Endodermal cell (in vitro differentiated cells): ENCODE measurements at regions not wholly inside any gene's neighbourhood (a gene's known extent, or its start where the extent isn't known, plus 50 kb on each side); places are given as distances from the start of the nearest gene placed in this dataset.

Experiments used
- DNase-seq: peaks from one replicate; pipeline ENCODE4 v3.0.0-alpha.2; 2017
- H3K27ac ChIP-seq: 2 replicates; pipeline ENCODE4 v1.5.1; 2013; ENCODE audit warnings: mild to moderate bottlenecking, low read depth, low read length, moderate library complexity
- H3K27me3 ChIP-seq: 2 replicates; pipeline ENCODE4 v1.6.1; 2013; ENCODE audit warnings: mild to moderate bottlenecking, low read length, moderate library complexity; ENCODE audit not compliant: insufficient read depth, control insufficient read depth, poor library complexity, severe bottlenecking
- H3K36me3 ChIP-seq: 2 replicates; pipeline ENCODE4 v1.7.0; 2013; ENCODE audit warnings: mild to moderate bottlenecking, low read length, moderate library complexity; ENCODE audit not compliant: control insufficient read depth, insufficient read depth
- H3K4me1 ChIP-seq: one replicate; pipeline ENCODE4 v1.7.0; 2013; ENCODE audit warnings: low read length; ENCODE audit not compliant: control insufficient read depth, insufficient read depth
- H3K4me3 ChIP-seq: 2 replicates; pipeline ENCODE4 v1.5.1; 2013; ENCODE audit warnings: mild to moderate bottlenecking, low read length, moderate library complexity
- H3K9ac ChIP-seq: 2 replicates; pipeline ENCODE4 v1.6.1; 2013; ENCODE audit warnings: mild to moderate bottlenecking, low read length, moderate library complexity; ENCODE audit not compliant: poor library complexity, severe bottlenecking; ENCODE audit errors: extremely low read depth
- H3K9me3 ChIP-seq: 2 replicates; pipeline ENCODE4 v1.6.1; 2013; ENCODE audit warnings: mild to moderate bottlenecking, low read length, moderate library complexity; ENCODE audit not compliant: control insufficient read depth
- H3K27ac Mint-ChIP-seq: 2 replicates; pipeline ENCODE4 v1.8.0; 2020; ENCODE audit warnings: mixed read lengths
- H3K27me3 Mint-ChIP-seq: 2 replicates; pipeline ENCODE4 v1.8.0; 2021; ENCODE audit warnings: mild to moderate bottlenecking, mixed read lengths; ENCODE audit not compliant: insufficient read depth
- H3K36me3 Mint-ChIP-seq: 2 replicates; pipeline ENCODE4 v1.8.0; 2020; ENCODE audit warnings: low read depth, mixed read lengths
- H3K4me1 Mint-ChIP-seq: 2 replicates; pipeline ENCODE4 v1.8.0; 2020; ENCODE audit warnings: mixed read lengths
- H3K4me3 Mint-ChIP-seq: 2 replicates; pipeline ENCODE4 v1.8.0; 2020; ENCODE audit warnings: mild to moderate bottlenecking, moderate library complexity, mixed read lengths
- H3K9me3 Mint-ChIP-seq: 2 replicates; pipeline ENCODE4 v1.8.0; 2020; ENCODE audit warnings: mild to moderate bottlenecking, mixed read lengths
- WGBS, 2 experiments: methylation state at CpG; one replicate each; pipeline versions ENCODE4 v1.1.5 to v1.1.7; 2013; ENCODE audit warnings: missing lambda C conversion rate in 2 of 2, mixed read lengths in 1 of 2; ENCODE audit not compliant: insufficient coverage in 1 of 2, insufficient read length in 1 of 2; 5-methylcytosine and 5-hydroxymethylcytosine counted together
- TF ChIP-seq, protein P1 (sequence below): fragments of 200-600 bp; sonication (generic); conservative IDR thresholded peaks from 2 replicates; pipeline ENCODE4 v1.5.0; 2021; ENCODE audit warnings: antibody characterized with exemption, mild to moderate bottlenecking

DNA sequence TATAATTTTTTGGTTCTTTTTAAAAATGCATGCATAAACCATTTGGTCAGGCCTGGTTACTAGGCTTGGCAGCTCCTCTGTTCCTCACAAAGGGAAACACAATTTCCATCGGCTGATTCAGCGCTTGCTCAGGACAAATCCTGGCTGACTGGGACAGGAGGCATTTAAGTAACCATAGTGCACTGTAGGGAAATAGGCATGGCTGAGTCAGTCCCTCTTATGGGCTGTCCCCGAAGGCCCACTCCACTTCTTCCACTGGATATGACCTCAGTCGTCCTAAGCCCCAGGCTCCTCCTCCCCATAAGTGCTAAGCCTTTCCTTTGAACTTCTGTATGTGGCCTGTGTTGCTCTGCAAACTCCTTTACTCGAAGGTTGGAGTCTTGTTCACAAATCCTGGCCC, 71.2 kb upstream of the GLIS3 start:
- Histone ChIP-seq H3K36me3 (no peaks in the 10 kb centered on the region), H3K4me1 (no peaks in the 10 kb centered on the region), H3K27ac (no peak overlapping the region), H3K9ac (no peak overlapping the region), H3K9me3 (no peaks in the 10 kb centered on the region), H3K27me3 (no peaks in the 10 kb centered on the region), H3K4me3 (no peak overlapping the region)
- Mint-ChIP-seq H3K27me3 (no peaks in the 10 kb centered on the region), H3K27ac (no peak overlapping the region), H3K36me3 (no peaks in the 10 kb centered on the region), H3K4me3 (no peak overlapping the region), H3K4me1 (no peaks in the 10 kb centered on the region), H3K9me3 (no peaks in the 10 kb centered on the region)
- 86 to 89% methylated on average over 5 of the region's 5 CpGs for WGBS, 2 experiments
- TF ChIP-seq, protein P1, sequence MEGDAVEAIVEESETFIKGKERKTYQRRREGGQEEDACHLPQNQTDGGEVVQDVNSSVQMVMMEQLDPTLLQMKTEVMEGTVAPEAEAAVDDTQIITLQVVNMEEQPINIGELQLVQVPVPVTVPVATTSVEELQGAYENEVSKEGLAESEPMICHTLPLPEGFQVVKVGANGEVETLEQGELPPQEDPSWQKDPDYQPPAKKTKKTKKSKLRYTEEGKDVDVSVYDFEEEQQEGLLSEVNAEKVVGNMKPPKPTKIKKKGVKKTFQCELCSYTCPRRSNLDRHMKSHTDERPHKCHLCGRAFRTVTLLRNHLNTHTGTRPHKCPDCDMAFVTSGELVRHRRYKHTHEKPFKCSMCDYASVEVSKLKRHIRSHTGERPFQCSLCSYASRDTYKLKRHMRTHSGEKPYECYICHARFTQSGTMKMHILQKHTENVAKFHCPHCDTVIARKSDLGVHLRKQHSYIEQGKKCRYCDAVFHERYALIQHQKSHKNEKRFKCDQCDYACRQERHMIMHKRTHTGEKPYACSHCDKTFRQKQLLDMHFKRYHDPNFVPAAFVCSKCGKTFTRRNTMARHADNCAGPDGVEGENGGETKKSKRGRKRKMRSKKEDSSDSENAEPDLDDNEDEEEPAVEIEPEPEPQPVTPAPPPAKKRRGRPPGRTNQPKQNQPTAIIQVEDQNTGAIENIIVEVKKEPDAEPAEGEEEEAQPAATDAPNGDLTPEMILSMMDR = no peak
- no peak for DNase-seq

DNA sequence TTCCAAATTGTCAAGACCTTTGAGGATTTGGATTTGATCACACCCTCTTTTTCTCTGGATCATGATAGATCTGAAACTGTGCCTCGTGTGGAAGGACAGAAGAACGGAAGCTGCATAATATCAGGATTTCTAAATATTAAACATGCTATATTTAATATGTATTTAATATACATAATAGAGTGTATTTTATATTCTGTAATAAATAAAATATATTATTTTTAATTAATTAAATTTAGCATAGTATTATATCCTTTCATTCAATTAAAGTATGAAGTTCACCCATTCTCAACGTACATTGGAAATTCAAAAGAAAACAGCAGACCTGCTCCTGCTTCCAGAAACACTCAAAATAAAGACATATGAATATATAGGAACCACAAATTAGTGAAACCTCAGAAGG, 70.6 kb upstream of the GLIS3 start:
- Mint-ChIP-seq H3K4me3 (no peak overlapping the region), H3K9me3 (no peaks in the 10 kb centered on the region), H3K4me1 (no peaks in the 10 kb centered on the region), H3K36me3 (no peaks in the 10 kb centered on the region), H3K27me3 (no peaks in the 10 kb centered on the region), H3K27ac (no peak overlapping the region)
- H3K4me3 ChIP-seq = no peak overlapping the region
- no peak overlapping the region for H3K9ac ChIP-seq
- 100% methylated on average over 2 of the region's 3 CpGs; no CpG with 5 or more reads in 1 of the 2 experiments for WGBS, 2 experiments
- no peaks in the 10 kb centered on the region for H3K36me3 ChIP-seq
- DNase-seq = no peak
- H3K27me3 ChIP-seq = no peaks in the 10 kb centered on the region
- no peaks in the 10 kb centered on the region for H3K9me3 ChIP-seq
- H3K27ac ChIP-seq = no peak overlapping the region
- TF ChIP-seq, protein P1 = no peak
- H3K4me1 ChIP-seq = no peaks in the 10 kb centered on the region

DNA sequence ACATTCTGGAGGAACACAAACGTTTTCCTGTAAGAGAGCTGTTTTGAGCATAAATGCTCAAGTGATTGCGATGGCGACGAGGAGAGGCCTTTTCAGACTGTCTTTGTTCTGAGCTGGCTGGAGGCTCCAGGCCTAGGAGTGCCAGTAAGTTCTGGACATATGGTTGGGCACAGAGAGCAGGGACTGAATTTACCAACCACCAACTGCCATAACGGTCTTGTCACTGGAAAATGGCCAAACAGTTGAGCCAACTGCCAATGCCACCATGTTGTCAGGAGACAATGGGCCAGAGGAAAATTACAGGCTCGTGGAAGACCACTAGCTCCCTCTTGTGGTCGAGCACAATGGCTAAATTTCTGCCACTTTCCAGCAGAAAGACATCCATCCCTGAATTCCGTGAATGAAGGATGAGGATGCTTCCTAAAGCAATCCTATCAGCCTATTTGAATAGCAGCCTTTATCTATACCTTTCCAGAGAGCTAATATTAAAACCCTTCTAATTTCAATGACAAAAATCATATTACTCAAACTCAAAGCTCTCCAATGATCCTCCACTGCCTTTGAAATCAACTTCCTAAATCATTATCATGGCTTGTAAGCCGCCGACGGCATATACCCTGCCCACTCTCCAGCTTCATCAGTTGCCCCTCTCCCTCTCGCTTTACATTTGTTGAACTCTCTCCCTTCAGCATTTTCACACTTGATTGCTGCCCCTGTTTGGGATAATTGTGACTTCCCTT, 66.9 kb upstream of the GLIS3 start:
- Histone ChIP-seq H3K4me3 (no peak overlapping the region), H3K27ac (no peak overlapping the region), H3K36me3 (no peaks in the 10 kb centered on the region), H3K27me3 (no peaks in the 10 kb centered on the region), H3K4me1 (no peaks in the 10 kb centered on the region), H3K9ac (no peak overlapping the region), H3K9me3 (no peaks in the 10 kb centered on the region)
- TF ChIP-seq, protein P1 = peak; percentile 88
- Mint-ChIP-seq H3K4me1 (no peaks in the 10 kb centered on the region), H3K27ac (no peak overlapping the region), H3K9me3 (no peaks in the 10 kb centered on the region), H3K4me3 (no peak overlapping the region), H3K36me3 (no peaks in the 10 kb centered on the region), H3K27me3 (no peaks in the 10 kb centered on the region)
- DNase-seq = peak; percentile 84
- WGBS, 2 experiments = 79 to 81% methylated on average over 12 of the region's 12 CpGs
